ENCODE measurements at regions not wholly inside any gene's neighbourhood (a gene's known extent, or its start where the extent isn't known, plus 50 kb on each side); places are given as distances from the start of the nearest gene placed in this dataset.
"Not testable (repeated sequence)": the region's sequence is repeated elsewhere in the genome, so short reads cannot be mapped to it uniquely, and the experiment has no call there.

DNA sequence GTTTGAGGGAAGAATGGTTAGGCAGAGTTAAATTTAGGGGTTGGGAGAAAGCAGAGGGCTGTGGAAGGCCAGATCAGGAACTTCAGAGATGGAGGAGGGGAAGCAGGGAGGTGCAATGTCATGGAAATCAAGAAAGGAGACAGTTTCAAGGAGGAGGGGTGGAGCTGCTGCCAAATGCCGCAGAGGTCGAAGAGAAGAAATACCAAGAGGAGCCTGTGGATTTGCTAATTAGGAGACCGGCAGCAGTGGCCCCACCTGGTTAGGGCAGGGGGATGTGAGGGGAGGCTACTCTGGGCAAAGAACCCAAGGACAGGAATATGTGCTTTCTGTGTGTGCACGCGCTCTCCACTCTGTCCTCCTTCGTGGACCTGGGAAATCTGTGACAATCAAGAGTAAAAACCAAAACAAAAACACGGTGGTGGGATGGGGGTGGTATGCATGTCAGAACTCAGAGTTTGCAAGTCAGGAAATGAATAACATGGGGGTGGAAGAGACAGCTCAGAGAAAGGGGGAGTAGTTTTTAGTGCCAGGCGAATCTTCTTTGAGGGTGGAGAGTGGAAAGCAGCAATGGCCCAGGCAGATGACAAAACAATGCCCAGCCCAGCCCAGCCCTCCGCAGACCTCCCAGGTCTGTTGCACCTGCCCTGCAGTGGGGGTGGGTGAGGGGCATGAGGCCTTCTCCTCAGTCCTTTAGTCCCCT is 102.9 kb upstream of the PAX2 start:
- DNase-seq (ENCODE audit: low spot score), result no peak

GRCh38 chr10:100645091-100645490 is 100.3 kb upstream of the PAX2 start:
- DNase-seq (ENCODE audit: low spot score), result no peak

GRCh38 chr10:100645613-100646392 is 99.6 kb upstream of the PAX2 start:
- no peak for DNase-seq (ENCODE audit: low spot score)

- DNase-seq (ENCODE audit: low spot score), result no peak
Measured at GRCh38 chr10:100647928-100648327, 97.5 kb upstream of the PAX2 start.

DNA sequence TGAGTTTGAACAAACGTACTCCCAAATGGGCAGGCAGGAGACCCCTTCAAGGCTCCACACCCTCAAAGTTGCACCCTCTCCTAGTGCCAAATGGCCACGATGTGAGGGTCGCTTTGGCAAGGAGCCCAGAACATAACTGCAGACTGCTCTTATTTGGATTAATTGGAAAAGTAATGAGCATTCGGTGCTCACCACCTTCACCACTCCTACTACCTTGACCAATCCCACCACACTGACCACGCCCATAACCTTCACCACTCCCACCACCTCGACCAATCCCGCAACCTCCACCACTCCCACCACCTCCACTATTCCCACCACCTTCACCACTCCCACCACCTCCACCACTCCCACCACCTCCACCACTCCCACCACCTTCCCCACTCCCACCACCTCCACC is 94.7 kb upstream of the PAX2 start:
- DNase-seq (ENCODE audit: low spot score), result no peak

GRCh38 chr10:100651099-100651498 is 94.3 kb upstream of the PAX2 start:
- not testable (repeated sequence) for DNase-seq (ENCODE audit: low spot score)

DNA sequence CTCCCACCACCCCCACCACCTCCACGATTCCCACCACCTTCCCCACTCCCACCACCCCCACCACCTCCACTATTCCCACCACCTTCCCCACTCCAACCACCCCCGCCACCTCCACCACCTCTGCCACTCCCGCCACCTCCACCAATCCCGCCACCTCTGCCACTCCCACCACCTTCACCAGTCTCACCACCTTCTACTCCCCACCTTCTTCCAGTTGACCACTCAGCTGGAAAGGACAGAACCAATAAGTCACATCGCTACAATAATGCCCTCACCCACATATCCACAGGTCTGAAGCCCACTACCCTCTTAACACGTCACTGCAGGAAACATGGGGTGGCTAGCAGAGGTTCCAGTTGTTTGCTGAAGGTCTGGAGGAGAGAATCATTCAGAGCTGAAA is 93.5 kb upstream of the PAX2 start:
- no peak for DNase-seq (ENCODE audit: low spot score)

GRCh38 chr10:100652406-100653135 is 92.8 kb upstream of the PAX2 start:
- no peak for DNase-seq (ENCODE audit: low spot score)

GRCh38 chr10:100653238-100653956 is 92.0 kb upstream of the PAX2 start:
- DNase-seq (ENCODE audit: low spot score), result no peak

GRCh38 chr10:100653957-100654781 is 91.2 kb upstream of the PAX2 start:
- DNase-seq (ENCODE audit: low spot score), result peak; percentile 10

DNA sequence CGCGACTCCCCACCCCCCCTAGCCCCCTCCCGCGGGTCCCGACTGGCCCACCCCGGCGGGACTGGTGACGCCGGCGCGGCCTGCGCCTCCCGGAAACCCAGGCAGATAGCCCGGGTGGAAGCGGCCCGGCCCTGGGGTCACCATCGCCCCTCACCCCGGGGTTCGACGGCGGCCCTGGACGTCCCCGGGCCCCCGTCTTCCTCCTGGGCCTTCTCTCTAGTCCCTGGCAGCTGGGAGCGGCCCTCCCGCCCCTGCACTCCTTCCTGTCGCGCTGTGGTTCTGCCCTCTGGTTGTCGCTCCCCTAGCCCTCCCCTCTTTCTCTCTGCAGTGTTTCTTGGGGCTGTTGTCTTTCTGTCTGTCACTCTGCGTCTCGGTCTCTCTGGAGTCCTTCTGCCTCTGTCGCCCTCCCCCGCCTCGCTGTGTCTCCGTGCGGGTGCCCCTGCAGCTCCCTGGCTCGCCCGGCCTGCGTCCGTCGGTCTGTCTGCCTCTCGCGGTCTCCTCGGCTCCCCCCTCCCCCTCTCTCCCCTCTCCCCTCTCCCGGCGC is 90.5 kb upstream of the PAX2 start:
- no peak for DNase-seq (ENCODE audit: low spot score)

- DNase-seq (ENCODE audit: low spot score), result no peak
Measured at GRCh38 chr10:100655326-100655759, 90.0 kb upstream of the PAX2 start.

- no peak for DNase-seq (ENCODE audit: low spot score)
Measured at GRCh38 chr10:100655760-100656421, 89.5 kb upstream of the PAX2 start.

- no peak for DNase-seq (ENCODE audit: low spot score)
Measured at GRCh38 chr10:100656454-100656853, 88.9 kb upstream of the PAX2 start.

DNA sequence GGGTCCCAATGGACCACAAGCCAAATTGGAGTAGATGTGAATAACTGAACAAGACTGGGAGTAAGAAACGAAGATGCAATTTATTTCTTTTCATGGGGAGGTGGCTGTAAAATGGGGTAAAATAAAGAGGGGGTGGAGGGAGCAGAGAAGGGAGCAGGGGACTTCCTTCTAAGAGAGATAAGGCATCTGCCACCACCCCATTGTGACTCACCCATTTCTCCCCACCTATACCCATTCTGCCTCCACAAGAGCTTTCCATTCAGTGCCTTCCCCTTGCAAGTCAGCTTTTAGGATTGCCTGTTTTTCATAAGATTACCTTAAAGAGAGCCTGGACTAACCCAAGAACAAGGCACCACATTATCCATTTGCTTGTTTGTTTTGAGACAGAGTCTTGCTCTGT is 87.1 kb upstream of the PAX2 start:
- DNase-seq (ENCODE audit: low spot score), result no peak

DNA sequence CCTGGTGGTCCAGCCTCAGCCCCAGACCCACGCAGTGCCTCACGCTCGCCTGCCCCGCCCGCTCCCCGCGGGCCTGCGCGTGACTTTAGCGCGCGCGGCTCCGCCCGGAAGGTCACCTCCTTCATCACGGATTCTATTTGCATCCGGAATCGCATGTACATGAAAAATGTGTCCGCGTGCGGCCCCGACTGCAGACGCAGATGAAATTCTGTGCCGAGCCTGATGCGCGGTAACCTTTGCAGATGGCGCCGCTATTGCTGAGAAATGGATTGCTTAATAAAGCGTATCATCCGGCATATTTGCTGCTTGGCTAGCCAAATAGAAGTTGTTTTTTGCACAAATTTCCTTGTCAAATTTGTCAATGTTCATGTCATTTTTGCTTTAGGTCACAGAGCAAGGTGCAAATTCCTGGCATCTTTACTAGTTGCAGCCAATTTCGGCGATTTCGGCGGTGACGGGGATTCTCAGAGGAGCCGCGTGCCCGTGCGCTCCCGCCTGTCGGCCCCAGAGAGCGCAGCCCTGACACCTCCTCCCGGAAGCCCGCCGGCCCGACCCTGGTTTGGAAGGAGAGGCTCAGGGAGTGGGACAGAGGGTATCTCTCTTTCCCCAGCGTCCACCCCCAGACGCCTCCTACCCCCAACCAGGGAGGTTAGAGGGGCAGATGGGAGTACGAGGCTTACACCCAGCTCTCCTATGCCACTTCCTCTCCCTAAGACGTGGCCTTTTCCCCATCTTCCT is 85.9 kb upstream of the PAX2 start:
- DNase-seq (ENCODE audit: low spot score), result no peak

DNA sequence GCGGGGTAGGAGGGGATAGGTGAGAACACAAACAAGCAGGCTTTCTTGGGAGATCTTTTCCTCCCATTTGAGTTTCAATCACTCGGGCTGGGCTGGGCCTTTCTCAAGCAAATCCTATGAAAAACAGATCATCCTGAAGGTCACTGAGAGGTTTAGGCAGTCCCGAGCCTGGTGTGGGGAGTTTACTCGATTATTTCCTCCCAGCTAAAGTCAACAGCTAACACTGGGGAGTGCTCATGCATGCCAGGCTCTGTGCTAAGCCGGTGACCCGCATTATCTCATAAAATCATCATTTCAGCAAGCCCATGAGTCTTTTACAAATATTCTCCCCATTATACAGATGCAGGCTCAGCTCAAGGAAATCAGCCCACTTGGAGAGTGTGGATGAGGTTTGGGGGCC is 85.0 kb upstream of the PAX2 start:
- no peak for DNase-seq (ENCODE audit: low spot score)

DNA sequence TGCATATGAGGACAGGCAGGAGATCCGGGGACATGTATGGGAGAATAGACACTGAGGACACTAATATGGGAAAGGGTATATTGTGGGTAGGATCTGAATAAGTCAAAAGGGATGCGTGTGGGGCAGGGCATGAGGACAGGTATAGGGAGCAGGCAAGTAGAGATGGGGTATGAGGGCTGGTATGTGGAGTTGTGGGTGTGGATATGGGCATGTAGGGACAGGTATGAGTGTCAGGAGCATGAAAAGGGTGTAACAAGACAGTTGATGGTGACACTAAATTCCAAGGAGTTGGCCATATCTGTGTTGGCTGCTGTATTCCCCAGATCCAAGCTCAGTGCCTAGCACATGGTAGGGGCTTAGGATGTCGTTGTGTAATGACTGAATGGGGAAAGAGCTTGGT is 84.4 kb upstream of the PAX2 start:
- no peak for DNase-seq (ENCODE audit: low spot score)

DNA sequence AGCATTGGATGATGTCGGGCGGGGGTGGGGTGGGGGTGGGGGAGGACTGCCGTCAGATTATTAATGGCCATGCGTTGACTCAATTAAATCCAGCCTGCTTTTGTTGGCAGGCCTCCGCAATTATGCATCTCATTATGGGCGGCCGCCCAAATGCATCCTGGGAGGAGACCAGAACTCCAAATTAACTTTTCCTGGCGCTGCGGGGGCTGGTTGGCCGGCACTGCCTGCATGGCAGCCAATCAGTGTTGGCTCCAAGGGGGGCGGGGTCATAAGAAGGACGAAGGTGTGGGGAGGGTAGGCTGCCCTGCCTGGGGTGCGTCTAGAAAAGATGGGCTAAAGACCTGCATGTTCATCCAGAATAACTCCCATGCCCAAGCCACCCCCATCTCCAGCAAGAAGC is 83.9 kb upstream of the PAX2 start:
- DNase-seq (ENCODE audit: low spot score), result no peak

DNA sequence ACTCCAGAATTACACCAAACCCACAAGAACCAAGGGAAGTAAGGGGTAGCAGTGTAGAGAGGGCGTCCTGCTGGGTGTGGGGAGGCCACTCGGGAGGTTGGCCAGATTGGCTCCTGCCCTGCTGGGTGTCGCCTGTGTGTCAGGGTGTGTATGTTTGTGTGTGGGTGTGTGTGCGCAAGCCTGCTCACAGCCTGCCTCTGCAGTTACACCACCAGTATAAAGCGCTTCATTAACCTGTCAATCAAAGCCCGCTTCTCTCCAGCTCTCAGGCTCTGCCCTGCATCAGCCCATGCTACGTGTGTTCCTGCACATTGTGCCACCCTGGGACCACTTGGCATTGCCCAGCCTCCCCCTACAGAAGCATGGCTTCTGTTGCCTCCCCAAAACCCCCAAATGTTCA is 83.3 kb upstream of the PAX2 start:
- no peak for DNase-seq (ENCODE audit: low spot score)
